BE2C (cell line): ENCODE measurements at regions not wholly inside any gene's neighbourhood (a gene's known extent, or its start where the extent isn't known, plus 50 kb on each side); places are given as distances from the start of the nearest gene placed in this dataset.

ENCODE experiments used
- DNase-seq: peaks from one replicate; pipeline ENCODE4 v3.0.0-alpha.2; 2020
- H3K27me3 ChIP-seq: fragments of 250-450 bp; sonication (Bioruptor Pico); 2 replicates; pipeline ENCODE4 v1.5.1; 2020; ENCODE audit warnings: mild to moderate bottlenecking
- H3K36me3 ChIP-seq: fragments of 250-450 bp; sonication (Bioruptor Pico); 2 replicates; pipeline ENCODE4 v1.5.1; 2020; ENCODE audit warnings: mild to moderate bottlenecking
- H3K4me1 ChIP-seq: fragments of 250-450 bp; sonication (Bioruptor Pico); 2 replicates; pipeline ENCODE4 v1.5.1; 2020
- H3K4me3 ChIP-seq: 2 replicates; pipeline ENCODE4 v1.5.1; 2011; ENCODE audit warnings: low read depth, low read length
- H3K9me3 ChIP-seq: fragments of 250-450 bp; sonication (Bioruptor Pico); 2 replicates; pipeline ENCODE4 v1.5.1; 2020
- TF ChIP-seq, protein P1 (sequence below): IDR thresholded peaks from 2 replicates; pipeline ENCODE4 v1.5.1; 2012; ENCODE audit warnings: mild to moderate bottlenecking, low read depth, low read length

DNA sequence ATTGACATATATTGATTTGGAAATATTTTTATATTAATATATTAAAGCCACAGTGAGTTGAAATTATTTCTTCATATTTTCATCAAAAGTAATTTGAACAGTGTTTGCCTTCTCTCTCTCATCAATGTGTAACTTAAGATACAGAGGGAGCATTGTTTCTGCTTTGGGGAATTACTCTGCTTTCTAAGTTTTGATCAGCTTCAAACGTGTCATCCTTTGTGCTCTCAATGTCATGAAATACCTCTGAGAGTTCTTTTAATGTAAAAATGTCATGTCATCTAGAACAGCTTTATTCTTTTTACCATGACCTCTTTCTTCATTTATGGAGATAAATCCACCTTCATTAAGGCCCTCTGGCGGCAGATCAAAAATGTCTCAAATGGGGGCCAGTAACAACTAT is 259.4 kb upstream of the STXBP5 start:
- no peaks in the 10 kb centered on the region for H3K36me3 ChIP-seq
- H3K9me3 ChIP-seq = no peaks in the 10 kb centered on the region
- H3K27me3 ChIP-seq = no peaks in the 10 kb centered on the region
- no peaks in the 10 kb centered on the region for H3K4me1 ChIP-seq
- TF ChIP-seq, protein P1, sequence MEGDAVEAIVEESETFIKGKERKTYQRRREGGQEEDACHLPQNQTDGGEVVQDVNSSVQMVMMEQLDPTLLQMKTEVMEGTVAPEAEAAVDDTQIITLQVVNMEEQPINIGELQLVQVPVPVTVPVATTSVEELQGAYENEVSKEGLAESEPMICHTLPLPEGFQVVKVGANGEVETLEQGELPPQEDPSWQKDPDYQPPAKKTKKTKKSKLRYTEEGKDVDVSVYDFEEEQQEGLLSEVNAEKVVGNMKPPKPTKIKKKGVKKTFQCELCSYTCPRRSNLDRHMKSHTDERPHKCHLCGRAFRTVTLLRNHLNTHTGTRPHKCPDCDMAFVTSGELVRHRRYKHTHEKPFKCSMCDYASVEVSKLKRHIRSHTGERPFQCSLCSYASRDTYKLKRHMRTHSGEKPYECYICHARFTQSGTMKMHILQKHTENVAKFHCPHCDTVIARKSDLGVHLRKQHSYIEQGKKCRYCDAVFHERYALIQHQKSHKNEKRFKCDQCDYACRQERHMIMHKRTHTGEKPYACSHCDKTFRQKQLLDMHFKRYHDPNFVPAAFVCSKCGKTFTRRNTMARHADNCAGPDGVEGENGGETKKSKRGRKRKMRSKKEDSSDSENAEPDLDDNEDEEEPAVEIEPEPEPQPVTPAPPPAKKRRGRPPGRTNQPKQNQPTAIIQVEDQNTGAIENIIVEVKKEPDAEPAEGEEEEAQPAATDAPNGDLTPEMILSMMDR = no peak
- DNase-seq = no peak
- H3K4me3 ChIP-seq = no peak overlapping the region

DNA sequence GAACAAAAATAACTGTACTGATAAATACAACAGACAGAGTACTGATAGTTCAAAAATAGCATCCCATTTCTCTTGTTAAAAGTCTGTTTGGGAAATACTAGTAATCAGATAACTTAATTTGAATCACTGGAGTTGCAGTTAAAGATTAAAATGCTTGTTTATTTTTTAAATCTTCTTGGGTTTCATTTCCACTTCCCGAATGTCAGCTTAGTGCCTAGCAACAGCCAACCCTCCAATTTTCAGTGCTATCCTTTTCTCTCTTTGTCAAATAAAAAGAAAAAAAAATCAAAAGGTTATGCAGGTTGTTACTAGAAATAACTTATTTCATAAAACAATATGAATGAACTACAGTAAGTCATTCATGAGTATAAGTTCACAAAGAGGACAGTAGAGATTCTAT is 257.7 kb upstream of the STXBP5 start:
- no peak for DNase-seq
- Histone ChIP-seq H3K9me3 (no peaks in the 10 kb centered on the region), H3K4me1 (no peaks in the 10 kb centered on the region), H3K27me3 (no peaks in the 10 kb centered on the region), H3K36me3 (no peaks in the 10 kb centered on the region), H3K4me3 (no peak overlapping the region)
- TF ChIP-seq, protein P1 = no peak

DNA sequence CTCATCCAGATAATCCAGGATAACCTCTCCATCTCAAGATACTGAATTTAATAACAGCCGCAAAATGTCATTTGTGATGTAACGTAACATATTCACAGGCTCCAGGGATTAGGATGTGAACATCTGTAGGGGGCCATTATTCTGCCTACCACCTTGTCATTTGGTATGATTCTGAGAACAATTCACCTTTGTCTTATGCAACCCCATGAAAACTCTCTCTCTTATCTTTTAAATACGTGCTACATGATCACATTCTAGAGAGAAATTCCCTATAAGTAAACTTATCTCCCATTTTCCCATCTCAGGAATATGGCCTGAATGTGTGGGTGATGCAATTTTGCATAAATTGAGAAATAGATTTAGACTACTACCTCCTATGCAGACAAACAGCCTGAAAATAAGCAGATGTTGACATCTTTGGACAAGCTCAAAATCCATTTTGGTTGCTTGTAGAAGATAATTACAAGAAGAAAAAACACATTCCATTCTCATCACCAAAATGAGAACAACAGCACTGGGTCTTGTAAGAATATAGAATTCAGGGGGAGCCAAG is 255.4 kb upstream of the STXBP5 start:
- no peak overlapping the region for H3K4me3 ChIP-seq
- TF ChIP-seq, protein P1 = no peak
- H3K36me3 ChIP-seq = no peaks in the 10 kb centered on the region
- no peaks in the 10 kb centered on the region for H3K9me3 ChIP-seq
- no peak for DNase-seq
- no peaks in the 10 kb centered on the region for H3K27me3 ChIP-seq
- no peaks in the 10 kb centered on the region for H3K4me1 ChIP-seq

DNA sequence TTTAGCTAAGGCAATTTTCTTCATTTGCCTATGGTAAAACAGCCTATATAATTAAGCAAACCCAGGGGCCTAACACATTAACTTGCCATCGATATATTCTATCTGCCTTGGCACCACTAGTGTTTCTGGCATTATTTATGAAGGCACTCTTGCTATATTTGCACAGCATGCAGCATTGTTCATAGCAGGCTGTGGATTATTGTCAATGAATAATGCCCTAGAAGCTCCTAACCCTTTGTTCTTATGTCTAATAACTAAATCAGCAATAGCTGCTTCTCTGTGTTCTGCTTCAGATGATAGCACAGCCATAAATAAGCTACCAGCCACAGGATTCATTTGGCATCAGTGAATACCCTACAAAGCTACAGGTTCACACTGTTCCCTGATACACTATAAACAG is 254.8 kb upstream of the STXBP5 start:
- Histone ChIP-seq H3K36me3 (no peaks in the 10 kb centered on the region), H3K9me3 (no peaks in the 10 kb centered on the region), H3K27me3 (no peaks in the 10 kb centered on the region), H3K4me1 (no peaks in the 10 kb centered on the region), H3K4me3 (no peak overlapping the region)
- TF ChIP-seq, protein P1 = no peak
- no peak for DNase-seq

DNA sequence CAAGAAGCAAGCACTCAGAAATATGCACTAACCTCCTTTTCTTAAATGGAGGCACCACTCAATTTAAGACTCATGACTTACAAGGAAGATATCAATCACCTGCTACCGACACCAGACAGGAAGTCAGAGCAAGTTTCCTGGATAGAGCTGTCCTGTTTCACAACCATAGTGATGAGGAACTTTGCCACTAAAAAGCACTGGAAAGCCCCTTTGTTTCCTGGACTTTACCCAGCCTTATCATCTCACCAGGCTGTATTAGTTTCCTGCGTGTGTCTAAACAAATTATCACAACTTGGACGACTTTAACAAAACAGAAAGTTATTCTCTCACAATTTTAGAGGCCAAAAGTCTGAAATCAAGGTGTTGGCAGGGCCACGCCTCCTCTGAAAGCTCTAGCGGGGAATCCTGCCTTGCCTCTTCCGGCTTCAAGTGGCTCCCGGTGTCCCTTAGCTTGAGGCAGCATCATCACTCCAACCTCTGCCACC is 253.8 kb upstream of the STXBP5 start:
- TF ChIP-seq, protein P1 = no peak
- Histone ChIP-seq H3K4me3 (no peak overlapping the region), H3K4me1 (no peaks in the 10 kb centered on the region), H3K27me3 (no peaks in the 10 kb centered on the region), H3K9me3 (no peaks in the 10 kb centered on the region), H3K36me3 (no peaks in the 10 kb centered on the region)
- DNase-seq = no peak

DNA sequence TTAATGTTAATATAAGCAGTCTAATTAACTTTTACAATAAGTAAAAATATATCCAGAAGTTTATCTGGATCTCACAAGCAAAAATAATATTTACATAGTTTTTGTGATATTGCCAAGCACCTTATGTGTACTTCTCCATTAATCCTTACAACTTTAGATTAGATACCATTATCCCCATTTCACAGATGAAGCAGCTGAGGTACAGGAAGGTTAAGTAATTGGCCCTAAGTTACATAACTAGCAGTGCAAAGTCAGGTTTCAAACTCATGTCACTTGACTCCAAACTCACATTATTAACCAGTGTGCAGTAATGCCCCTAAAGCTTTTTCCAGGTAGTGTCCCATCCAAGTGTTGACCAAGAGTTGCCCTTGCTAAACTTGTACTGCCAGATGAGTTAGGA is 248.6 kb upstream of the STXBP5 start:
- Histone ChIP-seq H3K4me1 (no peaks in the 10 kb centered on the region), H3K36me3 (no peaks in the 10 kb centered on the region), H3K9me3 (no peaks in the 10 kb centered on the region), H3K27me3 (no peaks in the 10 kb centered on the region), H3K4me3 (no peak overlapping the region)
- no peak for DNase-seq
- TF ChIP-seq, protein P1 = no peak
